ENCODE measurements at regions not wholly inside any gene's neighbourhood (a gene's known extent, or its start where the extent isn't known, plus 50 kb on each side); places are given as distances from the start of the nearest gene placed in this dataset.

- peaks cover 2% of the 10 kb centered on the region for H3K4me1 ChIP-seq (ENCODE audit: insufficient read depth, insufficient read length)
- no peaks in the 10 kb centered on the region for H3K9me3 ChIP-seq (ENCODE audit: insufficient read depth, low read length)
- no peak overlapping the region for H3K4me3 ChIP-seq (ENCODE audit: insufficient read length, low read depth)
- no peak overlapping the region for H3K9ac ChIP-seq (ENCODE audit: insufficient read length, low read depth)
- TF ChIP-seq YY1 (IDR thresholded peaks at IDR 0.05; ENCODE audit: insufficient read depth, insufficient read length) (no peak), ZNF274 (IDR thresholded peaks at IDR 0.05; ENCODE audit: low read depth, low read length) (no peak), SUZ12 (IDR thresholded peaks at IDR 0.05; ENCODE audit: extremely low read depth, insufficient read depth, insufficient read length) (no peak)
- no peaks in the 10 kb centered on the region for H3K27me3 ChIP-seq (ENCODE audit: insufficient read depth, insufficient read length)
- no peak for DNase-seq (ENCODE audit: low read depth, low spot score)
- no peaks in the 10 kb centered on the region for H3K36me3 ChIP-seq (ENCODE audit: insufficient read depth, insufficient read length, low read length)
Observed at GRCh38 chr2:22517141-22517540, 867.8 kb upstream of the KLHL29 start.

GRCh38 chr2:22518641-22519040 is 866.3 kb upstream of the KLHL29 start:
- Histone ChIP-seq H3K4me1 (ENCODE audit: insufficient read depth, insufficient read length) (peaks cover 2% of the 10 kb centered on the region), H3K9ac (ENCODE audit: insufficient read length, low read depth) (no peak overlapping the region), H3K36me3 (ENCODE audit: insufficient read depth, insufficient read length, low read length) (no peaks in the 10 kb centered on the region), H3K4me3 (ENCODE audit: insufficient read length, low read depth) (no peak overlapping the region), H3K27me3 (ENCODE audit: insufficient read depth, insufficient read length) (no peaks in the 10 kb centered on the region), H3K9me3 (ENCODE audit: insufficient read depth, low read length) (no peaks in the 10 kb centered on the region)
- TF ChIP-seq ZNF274 (IDR thresholded peaks at IDR 0.05; ENCODE audit: low read depth, low read length) (no peak), YY1 (IDR thresholded peaks at IDR 0.05; ENCODE audit: insufficient read depth, insufficient read length) (no peak), SUZ12 (IDR thresholded peaks at IDR 0.05; ENCODE audit: extremely low read depth, insufficient read depth, insufficient read length) (no peak)
- no peak for DNase-seq (ENCODE audit: low read depth, low spot score)

GRCh38 chr2:22520369-22521288 is 864.4 kb upstream of the KLHL29 start:
- TF ChIP-seq YY1 (IDR thresholded peaks at IDR 0.05; ENCODE audit: insufficient read depth, insufficient read length) (no peak), ZNF274 (IDR thresholded peaks at IDR 0.05; ENCODE audit: low read depth, low read length) (no peak), SUZ12 (IDR thresholded peaks at IDR 0.05; ENCODE audit: extremely low read depth, insufficient read depth, insufficient read length) (no peak)
- Histone ChIP-seq H3K4me3 (ENCODE audit: insufficient read length, low read depth) (no peak overlapping the region), H3K4me1 (ENCODE audit: insufficient read depth, insufficient read length) (peaks cover 2% of the 10 kb centered on the region), H3K9me3 (ENCODE audit: insufficient read depth, low read length) (no peaks in the 10 kb centered on the region), H3K27me3 (ENCODE audit: insufficient read depth, insufficient read length) (no peaks in the 10 kb centered on the region), H3K9ac (ENCODE audit: insufficient read length, low read depth) (no peak overlapping the region), H3K36me3 (ENCODE audit: insufficient read depth, insufficient read length, low read length) (no peaks in the 10 kb centered on the region)
- DNase-seq (ENCODE audit: low read depth, low spot score): no peak

- no peaks in the 10 kb centered on the region for H3K27me3 ChIP-seq (ENCODE audit: insufficient read depth, insufficient read length)
- peaks cover 2% of the 10 kb centered on the region for H3K4me1 ChIP-seq (ENCODE audit: insufficient read depth, insufficient read length)
- no peak overlapping the region for H3K4me3 ChIP-seq (ENCODE audit: insufficient read length, low read depth)
- TF ChIP-seq SUZ12 (IDR thresholded peaks at IDR 0.05; ENCODE audit: extremely low read depth, insufficient read depth, insufficient read length) (no peak), YY1 (IDR thresholded peaks at IDR 0.05; ENCODE audit: insufficient read depth, insufficient read length) (no peak), ZNF274 (IDR thresholded peaks at IDR 0.05; ENCODE audit: low read depth, low read length) (no peak)
- H3K36me3 ChIP-seq (ENCODE audit: insufficient read depth, insufficient read length, low read length): no peaks in the 10 kb centered on the region
- no peak overlapping the region for H3K9ac ChIP-seq (ENCODE audit: insufficient read length, low read depth)
- no peaks in the 10 kb centered on the region for H3K9me3 ChIP-seq (ENCODE audit: insufficient read depth, low read length)
- peak; percentile 28 for DNase-seq (ENCODE audit: low read depth, low spot score)
Observed at GRCh38 chr2:22521620-22522019, 863.4 kb upstream of the KLHL29 start.

- H3K9ac ChIP-seq (ENCODE audit: insufficient read length, low read depth): no peak overlapping the region
- no peaks in the 10 kb centered on the region for H3K27me3 ChIP-seq (ENCODE audit: insufficient read depth, insufficient read length)
- TF ChIP-seq SUZ12 (IDR thresholded peaks at IDR 0.05; ENCODE audit: extremely low read depth, insufficient read depth, insufficient read length) (no peak), ZNF274 (IDR thresholded peaks at IDR 0.05; ENCODE audit: low read depth, low read length) (no peak)
Observed at GRCh38 chr2:22525681-22526080, 859.3 kb upstream of the KLHL29 start.

GRCh38 chr2:22530131-22530530 is 854.8 kb upstream of the KLHL29 start:
- H3K36me3 ChIP-seq (ENCODE audit: insufficient read depth, insufficient read length, low read length): no peaks in the 10 kb centered on the region
- no peaks in the 10 kb centered on the region for H3K27me3 ChIP-seq (ENCODE audit: insufficient read depth, insufficient read length)
- H3K9me3 ChIP-seq (ENCODE audit: insufficient read depth, low read length): no peaks in the 10 kb centered on the region
- H3K4me3 ChIP-seq (ENCODE audit: insufficient read length, low read depth): no peak overlapping the region
- DNase-seq (ENCODE audit: low read depth, low spot score): no peak
- H3K4me1 ChIP-seq (ENCODE audit: insufficient read depth, insufficient read length): no peaks in the 10 kb centered on the region
- no peak for TF ChIP-seq SUZ12 (IDR thresholded peaks at IDR 0.05; ENCODE audit: extremely low read depth, insufficient read depth, insufficient read length)
- TF ChIP-seq ZNF274 (IDR thresholded peaks at IDR 0.05; ENCODE audit: low read depth, low read length): no peak
- TF ChIP-seq YY1 (IDR thresholded peaks at IDR 0.05; ENCODE audit: insufficient read depth, insufficient read length): no peak
- no peak overlapping the region for H3K9ac ChIP-seq (ENCODE audit: insufficient read length, low read depth)

More at GRCh38 chr2:22525681-22526080, 859.3 kb upstream of the KLHL29 start:
- H3K4me1 ChIP-seq (ENCODE audit: insufficient read depth, insufficient read length): peaks cover 2% of the 10 kb centered on the region
- H3K9me3 ChIP-seq (ENCODE audit: insufficient read depth, low read length): no peaks in the 10 kb centered on the region
- H3K36me3 ChIP-seq (ENCODE audit: insufficient read depth, insufficient read length, low read length): no peaks in the 10 kb centered on the region
- no peak for DNase-seq (ENCODE audit: low read depth, low spot score)
- no peak overlapping the region for H3K4me3 ChIP-seq (ENCODE audit: insufficient read length, low read depth)

GRCh38 chr2:22536133-22536532 is 848.8 kb upstream of the KLHL29 start:
- H3K9me3 ChIP-seq (ENCODE audit: insufficient read depth, low read length): no peaks in the 10 kb centered on the region
- H3K27me3 ChIP-seq (ENCODE audit: insufficient read depth, insufficient read length): no peaks in the 10 kb centered on the region
- DNase-seq (ENCODE audit: low read depth, low spot score): no peak
- no peaks in the 10 kb centered on the region for H3K36me3 ChIP-seq (ENCODE audit: insufficient read depth, insufficient read length, low read length)
- H3K9ac ChIP-seq (ENCODE audit: insufficient read length, low read depth): no peak overlapping the region
- TF ChIP-seq SUZ12 (IDR thresholded peaks at IDR 0.05; ENCODE audit: extremely low read depth, insufficient read depth, insufficient read length) (no peak), YY1 (IDR thresholded peaks at IDR 0.05; ENCODE audit: insufficient read depth, insufficient read length) (no peak), ZNF274 (IDR thresholded peaks at IDR 0.05; ENCODE audit: low read depth, low read length) (no peak)
- no peak overlapping the region for H3K4me3 ChIP-seq (ENCODE audit: insufficient read length, low read depth)
- H3K4me1 ChIP-seq (ENCODE audit: insufficient read depth, insufficient read length): no peaks in the 10 kb centered on the region
